NCI-H2029 treated with DMSO at 0.1 percent for 48 hours (cell line): ENCODE measurements at regions not wholly inside any gene's neighbourhood (a gene's known extent, or its start where the extent isn't known, plus 50 kb on each side); places are given as distances from the start of the nearest gene placed in this dataset.
"Not testable (repeated sequence)": the region's sequence is repeated elsewhere in the genome, so short reads cannot be mapped to it uniquely, and the experiment has no call there.

Experiments used
- DNase-seq: peaks from one replicate; lab custom pipeline; 2025; lab: John Stamatoyannopoulos, UW

GRCh38 chr14:105709281-105710118, 183.1 kb downstream of the TMEM121 start:
- DNase-seq, result no peak

GRCh38 chr14:105710119-105711043, 184.0 kb downstream of the TMEM121 start:
- no peak for DNase-seq

- DNase-seq, result no peak
Measured at GRCh38 chr14:105711044-105711620, 184.7 kb downstream of the TMEM121 start.

- no peak for DNase-seq
Measured at GRCh38 chr14:105711841-105712460, 185.6 kb downstream of the TMEM121 start.

GRCh38 chr14:105712670-105713069, 186.3 kb downstream of the TMEM121 start:
- DNase-seq, result not testable (repeated sequence)

- DNase-seq, result not testable (repeated sequence)
Measured at GRCh38 chr14:105713160-105713559, 186.8 kb downstream of the TMEM121 start.

- not testable (repeated sequence) for DNase-seq
Measured at GRCh38 chr14:105713836-105714235, 187.5 kb downstream of the TMEM121 start.

- DNase-seq, result not testable (repeated sequence)
Measured at GRCh38 chr14:105718787-105719186, 192.4 kb downstream of the TMEM121 start.

- not testable (repeated sequence) for DNase-seq
Measured at GRCh38 chr14:105720106-105720505, 193.7 kb downstream of the TMEM121 start.

- not testable (repeated sequence) for DNase-seq
Measured at GRCh38 chr14:105720852-105721601, 194.6 kb downstream of the TMEM121 start.

- DNase-seq, result not testable (repeated sequence)
Measured at GRCh38 chr14:105721602-105721970, 195.2 kb downstream of the TMEM121 start.

- DNase-seq, result not testable (repeated sequence)
Measured at GRCh38 chr14:105721996-105722709, 195.8 kb downstream of the TMEM121 start.

- not testable (repeated sequence) for DNase-seq
Measured at GRCh38 chr14:105723271-105723670, 196.9 kb downstream of the TMEM121 start.

- DNase-seq, result not testable (repeated sequence)
Measured at GRCh38 chr14:105723776-105724175, 197.4 kb downstream of the TMEM121 start.

GRCh38 chr14:105729825-105730368, 203.5 kb downstream of the TMEM121 start:
- not testable (repeated sequence) for DNase-seq

- DNase-seq, result not testable (repeated sequence)
Measured at GRCh38 chr14:105730731-105731130, 204.3 kb downstream of the TMEM121 start.

GRCh38 chr14:105731221-105731985, 205.0 kb downstream of the TMEM121 start:
- DNase-seq, result not testable (repeated sequence)

- no peak for DNase-seq
Measured at GRCh38 chr14:105733081-105734065, 207.0 kb downstream of the TMEM121 start.
